ACHN (cell line): ENCODE measurements at regions not wholly inside any gene's neighbourhood (a gene's known extent, or its start where the extent isn't known, plus 50 kb on each side); places are given as distances from the start of the nearest gene placed in this dataset.

ENCODE experiments used
- DNase-seq: peaks from one replicate; pipeline ENCODE4 v3.0.0-alpha.2; 2015
- in situ Hi-C: cut with HindIII; loops from 2 replicates; pipeline ENCODE4 v1.10.0; 2017; ENCODE audit warnings: low sequenced_read_pairs, low pct_ligation_motif_present, low pct_unique_long_range_greater_than_20kb

DNA sequence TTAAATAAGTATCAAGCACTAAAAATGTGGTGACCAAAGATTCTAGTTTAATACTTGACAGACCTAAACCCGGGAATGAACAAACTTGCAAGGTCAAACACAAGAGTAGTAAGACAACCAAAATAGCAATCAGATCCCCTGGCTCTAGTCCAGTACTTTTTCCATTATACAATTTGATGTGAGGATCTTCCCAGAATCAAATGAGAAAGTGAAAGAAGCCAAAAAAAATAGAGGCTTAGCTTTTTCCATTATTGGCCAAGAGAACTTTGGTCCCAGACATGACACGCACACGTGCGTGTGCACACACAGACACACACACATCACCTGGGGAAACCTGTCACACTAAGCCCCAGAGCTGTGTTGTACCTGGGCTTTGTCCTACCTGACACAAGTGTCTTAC, 300.6 kb upstream of the CDH5 start:
- in situ Hi-C loops, result no loop called here
- DNase-seq, result no peak

DNA sequence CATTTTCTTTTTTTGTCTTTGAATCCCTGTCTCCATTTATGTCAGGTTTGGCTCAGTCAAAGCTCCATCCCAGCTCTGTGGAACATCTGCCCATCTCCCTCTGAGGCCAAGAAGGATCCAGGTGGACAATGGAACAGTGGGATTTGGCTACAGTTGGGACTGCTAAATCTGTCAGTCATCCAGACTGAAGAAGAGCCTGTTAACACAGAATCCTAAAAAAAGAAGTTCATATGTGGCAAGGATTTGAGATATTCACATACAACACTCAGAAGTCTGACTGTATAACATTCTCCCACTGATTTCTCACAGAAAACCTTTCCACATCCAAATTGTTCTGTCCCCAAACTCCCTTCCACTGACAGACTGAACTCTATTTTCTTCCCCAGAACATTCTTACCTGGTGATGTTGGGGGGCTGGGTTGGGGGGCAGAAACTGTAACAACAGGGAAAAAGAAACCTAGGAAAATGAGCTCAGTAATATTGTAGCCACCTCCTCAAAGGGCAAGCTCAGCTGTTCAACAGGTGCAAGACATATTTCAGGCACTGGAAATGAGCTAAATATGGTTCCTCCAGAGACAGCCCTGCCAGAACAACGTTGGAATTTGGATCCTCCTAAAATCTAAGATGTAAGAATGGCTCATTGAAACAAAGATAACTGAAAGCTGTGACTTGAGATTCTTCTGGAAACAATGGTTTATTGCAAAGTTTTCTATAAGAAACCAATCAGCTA, 301.5 kb upstream of the CDH5 start:
- no peak for DNase-seq
- in situ Hi-C loops, result no loop called here

DNA sequence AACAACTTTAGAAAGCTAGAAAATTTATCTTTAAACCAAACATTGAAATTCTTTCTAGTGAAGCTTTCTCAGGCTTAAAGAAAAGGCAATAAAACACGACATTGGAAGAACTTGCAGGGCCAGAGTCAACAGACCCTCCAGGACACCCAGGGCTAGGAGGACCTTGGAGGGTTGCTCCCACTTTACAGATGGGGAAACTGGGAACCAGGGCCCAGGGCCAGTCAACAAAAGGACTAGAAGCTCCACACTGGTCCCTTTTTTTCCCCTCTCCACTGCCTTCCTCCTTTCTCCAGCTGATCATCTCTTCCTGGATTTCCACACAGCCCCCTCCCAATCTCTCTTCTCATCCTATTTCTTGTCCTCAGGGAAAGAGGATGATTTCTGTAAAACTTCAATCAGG, 307.7 kb upstream of the CDH5 start:
- in situ Hi-C loops, result no loop called here
- DNase-seq, result no peak

DNA sequence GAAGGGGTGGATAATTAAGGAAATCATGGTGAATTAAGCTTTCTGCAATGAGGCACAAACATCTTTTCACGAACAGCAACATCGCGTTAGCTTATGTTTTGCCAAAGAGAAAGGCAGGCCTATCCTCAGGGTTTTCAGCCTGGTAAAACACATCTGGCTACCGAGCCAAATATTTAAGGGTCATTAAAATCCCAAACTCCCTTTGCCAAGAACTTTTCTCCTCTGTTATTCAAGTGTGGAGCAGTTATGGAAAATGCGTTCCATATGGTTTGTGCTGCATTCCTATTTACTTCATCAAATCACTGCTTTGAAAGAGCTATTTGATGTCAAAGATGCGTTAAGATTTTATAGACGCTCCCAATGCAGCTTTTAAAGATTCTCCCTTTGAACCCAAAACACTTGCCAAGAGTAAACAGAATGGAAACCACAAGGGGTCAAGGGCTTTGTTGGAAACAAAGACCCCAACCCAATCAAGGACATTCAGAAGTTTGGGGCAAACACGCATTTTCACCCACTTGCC, 308.3 kb upstream of the CDH5 start:
- no peak for DNase-seq
- in situ Hi-C loops, result no loop called here

DNA sequence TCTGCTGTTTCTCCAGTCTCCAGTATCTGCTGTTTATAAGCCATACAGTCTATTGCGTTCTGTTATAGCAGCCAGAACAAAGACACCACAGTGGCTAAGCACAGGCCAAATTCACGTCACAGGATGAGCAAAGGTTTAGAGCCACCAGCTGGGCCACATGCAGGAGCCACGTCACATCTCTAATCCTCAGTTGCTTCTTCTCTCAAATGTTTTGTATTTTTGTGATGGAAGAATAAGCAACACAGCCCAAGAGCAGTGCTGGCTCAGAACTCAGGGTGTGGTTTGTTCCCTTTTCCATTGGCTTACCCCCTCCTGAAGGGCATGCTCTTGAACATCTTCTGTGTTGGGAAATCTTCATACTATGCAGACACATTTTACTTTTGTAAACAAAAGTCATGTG, 309.4 kb upstream of the CDH5 start:
- in situ Hi-C loops, result no loop called here
- DNase-seq, result no peak

DNA sequence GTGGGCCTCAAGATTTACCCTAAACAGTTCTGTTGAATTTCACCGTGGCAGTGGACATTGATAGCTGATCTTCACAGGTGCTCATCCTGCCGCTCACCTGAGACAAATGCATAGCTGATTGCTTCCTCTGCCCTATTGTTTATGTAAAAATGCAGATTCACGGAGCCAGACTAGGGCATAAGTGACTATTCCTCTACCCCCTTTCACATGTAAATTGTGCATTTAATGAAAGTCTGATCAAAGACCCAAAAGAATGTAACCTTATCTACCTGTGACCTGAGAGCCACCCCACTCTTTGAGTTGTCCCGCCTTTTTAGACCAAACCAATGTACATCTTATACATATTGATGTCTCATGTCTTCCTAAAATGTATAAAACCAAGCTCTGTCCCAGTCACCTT, 312.4 kb upstream of the CDH5 start:
- in situ Hi-C loops, result no loop called here
- no peak for DNase-seq

DNA sequence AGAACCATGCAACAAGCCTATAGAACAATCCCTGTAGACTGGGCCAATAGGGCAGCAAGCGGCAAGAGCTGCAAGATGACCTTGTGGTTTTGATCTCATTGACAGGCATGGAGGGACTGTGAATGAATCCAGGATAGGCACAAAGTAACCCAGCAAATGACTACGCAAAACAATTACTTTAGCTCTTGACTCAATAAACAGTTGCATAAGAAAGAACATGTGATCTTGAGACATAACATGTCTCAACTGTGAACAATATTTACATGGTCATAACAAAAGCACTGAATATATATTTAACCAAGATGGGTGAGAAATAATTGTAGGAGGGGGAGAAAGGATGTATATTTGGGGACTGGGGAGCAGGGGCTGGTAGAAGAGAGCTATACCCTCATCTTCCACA, 313.7 kb upstream of the CDH5 start:
- in situ Hi-C loops, result no loop called here
- DNase-seq, result no peak

DNA sequence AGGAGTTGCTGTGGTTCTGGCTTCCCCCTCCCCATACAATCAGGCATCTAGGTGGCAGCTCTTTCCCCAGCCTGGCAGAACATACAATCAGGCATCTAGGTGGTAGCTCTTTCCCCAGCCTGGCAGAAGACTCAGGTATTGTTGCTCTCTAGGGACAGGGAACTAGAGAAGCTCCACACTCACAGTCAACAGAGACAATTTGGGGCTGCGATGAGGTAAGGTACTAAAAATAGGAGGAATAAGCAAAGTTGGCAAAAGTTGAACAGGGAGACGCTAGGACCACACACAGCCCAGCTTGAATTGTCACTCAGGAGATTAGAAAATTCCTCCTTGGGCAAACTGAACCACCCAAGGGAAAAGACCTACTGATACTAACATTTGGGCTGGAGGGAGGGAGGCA, 315.5 kb upstream of the CDH5 start:
- in situ Hi-C loops, result no loop called here
- DNase-seq, result no peak

DNA sequence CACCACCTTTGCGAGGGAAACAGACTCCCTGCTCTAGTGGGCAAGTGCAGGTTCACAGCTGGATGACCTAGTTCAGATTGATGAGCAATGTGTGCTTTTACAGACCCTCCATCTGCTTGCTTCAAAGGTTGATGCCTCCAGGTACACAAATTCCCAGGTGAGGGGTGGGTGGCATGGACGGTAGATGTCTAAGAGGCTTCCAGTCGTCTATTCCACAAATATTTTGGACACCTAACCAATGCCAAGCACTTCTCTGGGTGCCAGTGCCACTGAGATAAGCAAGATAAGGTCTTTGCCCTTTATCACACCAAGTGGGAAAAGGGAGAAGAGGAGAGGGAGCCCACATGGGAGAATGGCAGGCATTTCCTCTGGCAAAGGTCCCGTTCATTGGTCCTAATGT, 316.6 kb upstream of the CDH5 start:
- no peak for DNase-seq
- in situ Hi-C loops, result no loop called here

DNA sequence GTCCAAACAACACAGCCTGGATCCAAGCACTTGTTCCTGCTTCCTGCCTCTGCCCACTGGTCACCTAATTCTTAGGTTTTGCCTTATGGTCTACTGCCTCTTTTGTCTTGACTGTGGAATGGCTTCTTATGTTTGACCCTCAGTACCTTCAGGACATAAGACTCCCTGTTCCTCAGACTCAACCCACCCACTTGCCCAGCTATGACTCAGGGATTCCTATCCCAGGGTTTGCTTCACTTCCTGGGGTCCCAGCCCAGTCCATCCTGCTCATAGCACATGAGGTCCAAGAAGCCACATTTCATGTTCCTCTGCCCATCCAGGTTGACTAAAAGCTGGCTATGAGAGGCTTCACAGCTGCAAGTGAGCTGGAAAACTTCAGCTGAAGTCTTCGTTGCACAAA, 320.9 kb upstream of the CDH5 start:
- DNase-seq, result no peak
- in situ Hi-C loops, result no loop called here

DNA sequence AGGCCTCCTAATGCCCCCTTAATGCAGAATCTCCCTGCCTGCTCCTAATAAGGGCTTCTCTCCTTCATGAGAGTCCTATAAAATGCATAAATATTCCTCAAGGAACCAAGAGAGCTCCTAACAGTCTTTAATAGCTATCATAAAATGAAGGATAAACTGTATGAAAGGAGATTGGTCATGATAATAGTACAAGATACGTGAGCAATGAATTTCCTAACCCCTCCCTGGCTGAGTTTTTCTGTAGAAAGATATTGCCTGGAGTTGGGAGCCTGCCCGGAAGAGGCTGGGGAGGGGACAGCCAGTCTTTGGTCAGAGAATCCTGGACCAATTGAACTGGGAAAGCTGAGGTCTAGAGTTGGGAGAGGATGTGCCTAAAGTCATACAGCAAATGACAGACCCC, 321.9 kb upstream of the CDH5 start:
- in situ Hi-C loops, result no loop called here
- DNase-seq, result no peak

DNA sequence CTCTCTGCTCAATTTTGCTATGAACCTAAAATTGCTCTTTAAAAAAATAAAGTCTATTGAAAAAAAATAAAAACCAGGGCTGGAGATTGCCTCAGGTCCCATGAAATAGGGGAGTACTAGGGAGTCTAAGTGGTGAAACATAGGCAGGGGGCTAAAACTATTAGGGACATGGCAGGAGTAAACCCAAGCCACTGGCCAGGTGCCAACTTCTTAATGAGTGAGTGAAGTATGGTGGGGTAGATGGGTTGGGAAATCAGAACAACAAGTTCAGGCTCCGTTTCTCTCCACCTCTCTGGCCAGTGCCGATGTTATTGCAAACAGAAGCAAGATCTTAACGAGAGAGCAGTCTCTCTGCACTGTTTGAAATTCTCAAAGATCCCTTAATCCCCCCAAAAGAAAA, 322.4 kb upstream of the CDH5 start:
- DNase-seq, result no peak
- in situ Hi-C loops, result no loop called here

DNA sequence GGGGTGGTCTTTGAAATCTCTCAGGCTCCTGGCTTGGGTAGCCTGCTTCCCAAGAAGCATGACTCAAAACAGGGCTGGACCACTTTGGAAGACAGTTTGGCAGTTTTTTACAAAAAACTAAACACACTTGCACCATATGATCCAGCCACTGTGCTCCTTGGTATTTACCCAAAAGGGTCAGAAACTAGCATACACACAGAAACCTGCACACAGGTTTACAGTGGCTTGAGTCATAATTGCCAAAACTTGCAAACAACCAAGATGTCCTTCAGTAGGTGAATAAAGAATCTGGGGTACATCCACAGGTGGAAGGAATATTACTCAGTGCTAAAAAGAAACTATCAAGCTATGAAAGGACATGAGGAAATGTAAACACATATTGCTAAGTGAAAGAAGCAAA, 323.2 kb upstream of the CDH5 start:
- in situ Hi-C loops, result no loop called here
- DNase-seq, result no peak

DNA sequence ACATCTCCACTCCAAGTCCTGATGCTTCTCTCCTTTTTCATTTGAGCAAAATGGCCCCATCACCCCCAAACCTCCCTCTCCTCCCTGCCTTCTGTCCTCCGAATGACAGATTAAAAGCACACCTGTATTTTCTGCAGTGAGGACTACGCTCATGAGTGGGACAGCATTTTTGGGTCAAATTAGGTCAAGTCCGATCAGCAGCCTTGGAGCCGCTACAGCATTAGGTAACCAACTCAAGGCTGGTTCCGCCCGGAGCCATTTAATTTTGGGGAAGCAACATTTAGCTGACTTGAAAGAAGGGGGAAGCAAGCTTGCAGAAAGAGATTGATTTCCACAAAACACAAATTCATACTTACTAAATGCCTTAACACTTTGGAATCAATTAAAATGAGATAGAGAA, 324.1 kb upstream of the CDH5 start:
- in situ Hi-C loops, result no loop called here
- no peak for DNase-seq

DNA sequence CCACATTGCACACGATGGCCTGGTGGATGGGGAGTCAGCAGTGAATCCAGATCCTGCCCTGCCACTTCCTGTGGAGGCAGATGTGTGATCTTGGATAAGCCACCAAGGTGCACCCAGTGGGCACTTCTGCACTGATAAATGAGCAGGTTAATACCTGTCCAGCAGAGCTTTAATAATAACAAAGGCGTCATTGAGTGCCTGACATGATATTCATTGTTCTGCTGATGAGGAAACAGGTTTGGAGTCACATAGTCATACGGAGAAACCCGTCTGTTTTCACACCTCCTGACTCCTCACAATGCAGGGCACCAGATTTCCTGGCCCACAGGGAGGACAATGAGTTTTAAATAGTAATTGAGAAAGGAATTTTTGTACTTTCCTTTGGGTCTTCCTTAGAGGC, 324.6 kb upstream of the CDH5 start:
- DNase-seq, result no peak
- in situ Hi-C loops, result no loop called here

DNA sequence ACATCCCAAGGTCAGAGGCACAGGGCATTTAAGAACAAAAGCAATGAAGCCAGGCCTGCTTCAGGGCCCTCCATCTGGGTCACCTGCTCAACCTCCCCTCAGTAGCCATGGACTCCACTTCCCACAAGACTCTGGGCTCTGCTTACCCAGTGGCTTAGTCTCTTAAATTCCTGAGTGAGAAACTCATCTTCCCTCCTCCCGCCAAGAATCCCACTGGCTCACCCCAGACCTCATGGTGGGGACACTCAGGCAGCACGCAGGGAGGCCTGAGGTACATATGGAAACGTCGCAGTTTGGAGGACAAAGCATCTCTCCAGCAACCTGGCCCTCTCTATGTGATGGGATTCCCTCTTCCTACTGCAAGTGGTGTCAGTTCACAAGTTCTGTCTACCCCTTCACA, 326.7 kb upstream of the CDH5 start:
- in situ Hi-C loops, result no loop called here

DNA sequence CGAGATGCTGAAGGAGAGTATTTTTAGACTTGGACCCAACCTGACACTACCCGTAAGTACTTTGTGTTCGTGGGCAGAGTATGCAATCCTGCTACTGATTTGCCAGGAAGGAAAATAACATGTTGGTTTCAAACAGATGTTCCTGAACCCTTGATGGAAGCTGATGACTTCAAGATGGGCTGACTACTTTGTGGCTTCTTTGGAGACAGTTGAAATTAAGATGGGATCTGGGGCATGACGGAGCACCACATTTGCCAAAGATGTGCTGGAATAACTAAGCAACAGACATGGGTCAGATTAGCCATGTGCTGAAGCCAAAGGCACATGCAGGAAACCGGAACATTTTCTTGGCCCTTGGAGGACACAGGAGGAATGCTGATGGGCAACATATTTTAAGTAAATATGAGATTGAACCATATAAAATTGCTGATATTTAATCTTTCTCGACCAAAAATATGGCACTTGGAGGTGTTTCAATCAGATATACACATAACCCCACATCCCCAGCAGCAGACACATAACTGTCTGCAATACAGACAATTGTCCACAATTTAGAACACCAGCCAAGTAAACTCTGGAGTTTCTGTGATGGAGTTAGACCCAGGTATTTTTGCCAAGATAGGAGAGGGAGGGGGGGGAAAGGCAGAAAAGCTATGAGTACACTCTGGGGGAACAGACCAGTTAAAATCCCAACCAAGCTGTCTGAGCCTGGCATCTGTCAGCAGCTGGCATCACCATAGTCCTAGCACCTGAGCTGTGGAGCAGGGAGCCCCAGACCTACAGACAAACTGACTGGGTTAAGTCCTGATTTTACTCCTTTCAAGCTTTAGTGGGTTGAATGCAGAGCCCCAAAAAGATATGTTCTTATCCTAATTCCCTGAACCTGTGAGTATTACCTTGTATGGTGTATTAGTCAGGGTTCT, 329.4 kb upstream of the CDH5 start:
- in situ Hi-C loops, result no loop called here
- no peak for DNase-seq

More for the DNA sequence above, 326.7 kb upstream of the CDH5 start:
- no peak for DNase-seq

DNA sequence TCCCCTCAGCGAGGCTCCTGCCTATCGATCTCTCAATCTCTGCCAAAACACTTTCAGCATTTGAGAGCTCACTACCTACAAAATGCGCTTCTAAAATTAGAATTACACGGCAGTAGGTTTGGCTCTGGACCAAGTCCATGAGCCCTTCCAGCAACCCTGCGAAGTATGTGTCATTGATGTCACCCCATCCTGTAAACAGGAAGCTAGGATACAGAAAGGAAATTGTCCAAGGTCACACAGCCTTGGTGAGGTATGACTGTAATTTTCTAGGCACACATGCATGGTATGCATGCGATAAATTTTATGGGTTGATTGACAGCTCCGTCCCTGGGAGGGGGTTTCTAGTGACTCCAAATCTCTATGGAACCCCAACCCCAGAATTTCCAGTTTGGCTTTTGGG, 330.3 kb upstream of the CDH5 start:
- no peak for DNase-seq
- in situ Hi-C loops, result no loop called here

DNA sequence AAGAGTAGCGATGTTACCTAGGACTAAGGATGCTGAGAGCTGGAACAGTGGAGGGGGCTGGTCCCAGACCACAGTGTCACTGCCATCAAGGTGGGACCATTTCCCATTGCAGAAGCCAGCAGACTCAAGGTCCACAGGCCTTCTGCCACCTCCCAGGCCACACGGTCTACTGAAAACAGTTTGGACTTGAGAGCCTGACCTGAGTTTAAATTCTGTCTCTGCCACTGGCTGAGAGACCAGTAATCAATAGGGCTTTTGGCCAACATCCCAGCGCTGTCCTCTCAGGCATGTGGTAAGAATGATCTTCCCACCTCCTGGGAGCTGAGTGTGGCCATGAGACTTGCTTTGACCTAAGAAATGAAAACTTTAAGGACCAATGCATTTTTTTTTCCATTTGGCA, 331.4 kb upstream of the CDH5 start:
- in situ Hi-C loops, result no loop called here
- no peak for DNase-seq

DNA sequence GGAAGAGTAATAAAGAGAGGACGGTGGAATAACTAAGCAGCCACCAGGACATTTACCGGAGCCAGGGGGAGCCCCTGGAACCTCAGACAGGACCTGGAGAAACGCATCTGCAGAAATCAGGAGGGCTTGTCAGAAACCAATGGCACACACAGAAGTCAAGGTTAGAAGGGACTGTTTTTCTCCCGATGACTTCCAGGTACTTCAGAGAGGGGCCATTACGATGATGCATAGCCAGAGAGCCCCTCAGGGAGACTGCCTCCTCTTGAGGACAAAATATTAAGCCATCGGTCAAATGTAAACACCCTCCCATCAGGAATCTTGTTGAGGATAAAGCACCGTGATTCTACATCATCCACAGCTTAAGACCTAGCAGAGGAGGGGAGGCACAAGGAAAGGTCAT, 333.6 kb upstream of the CDH5 start:
- DNase-seq, result no peak
- in situ Hi-C loops, result no loop called here
